RCC 7860 (cell line): ENCODE measurements at regions not wholly inside any gene's neighbourhood (a gene's known extent, or its start where the extent isn't known, plus 50 kb on each side); places are given as distances from the start of the nearest gene placed in this dataset.

Source experiments
- DNase-seq: peaks from one replicate; pipeline ENCODE4 v3.0.0-alpha.2; 2015; ENCODE audit warnings: low spot score
- FAIRE-seq: peaks from 2 replicates; lab custom pipeline; 2012; peaks lifted over from hg19 to GRCh38; lab: Jason Lieb, UNC

GRCh38 chr12:107888789-107889188 lies 114.3 kb downstream of the ASCL4 start:
- FAIRE-seq (no peak), DNase-seq (no peak)

- DNase-seq = no peak
- FAIRE-seq = no peak
Measured at GRCh38 chr12:107891967-107892366, 117.5 kb downstream of the ASCL4 start.

DNA sequence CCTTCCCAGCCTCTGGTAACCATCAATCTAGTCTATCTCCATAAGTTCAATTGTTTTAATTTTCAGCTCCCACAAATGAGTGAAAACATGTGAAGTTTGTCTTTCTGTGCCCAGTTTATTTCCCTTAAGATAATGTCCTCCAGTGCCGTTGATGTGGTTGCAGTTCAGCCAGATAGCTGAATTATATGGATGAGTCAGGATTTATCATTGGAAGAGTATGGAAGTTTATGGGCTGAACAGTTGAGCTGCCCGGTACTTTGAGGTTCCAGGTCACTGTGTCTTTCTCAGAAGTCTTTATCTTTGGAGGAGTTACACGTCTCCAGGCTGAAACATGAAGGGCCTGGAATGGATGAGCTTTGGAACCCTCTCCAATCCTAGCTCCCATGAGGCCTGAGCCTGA lies 120.1 kb downstream of the ASCL4 start:
- no peak for FAIRE-seq

DNA sequence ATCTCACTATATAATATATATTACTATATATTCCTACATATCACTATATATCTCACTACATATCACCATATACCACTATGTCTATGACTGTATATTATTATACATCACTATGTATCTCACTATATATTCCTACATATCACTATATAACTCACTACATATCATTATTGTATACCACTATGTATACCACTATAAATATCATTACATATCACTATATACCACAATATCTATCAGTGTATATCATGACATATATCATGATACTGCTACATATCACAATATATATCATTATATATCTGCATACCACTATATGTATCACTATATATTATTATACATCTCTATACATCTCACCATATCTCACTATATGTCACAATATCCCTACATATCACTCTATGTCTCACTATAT lies 121.5 kb downstream of the ASCL4 start:
- no peak for DNase-seq
- no peak for FAIRE-seq

More for the DNA sequence above, 120.1 kb downstream of the ASCL4 start:
- no peak for DNase-seq

GRCh38 chr12:107900588-107900987 lies 126.1 kb downstream of the ASCL4 start:
- FAIRE-seq (no peak), DNase-seq (no peak)

- no peak for DNase-seq
- FAIRE-seq = no peak
Measured at GRCh38 chr12:107903341-107904061, 129.0 kb downstream of the ASCL4 start.

- no peak for FAIRE-seq
- no peak for DNase-seq
Measured at GRCh38 chr12:107906707-107907106, 132.2 kb downstream of the ASCL4 start.

DNA sequence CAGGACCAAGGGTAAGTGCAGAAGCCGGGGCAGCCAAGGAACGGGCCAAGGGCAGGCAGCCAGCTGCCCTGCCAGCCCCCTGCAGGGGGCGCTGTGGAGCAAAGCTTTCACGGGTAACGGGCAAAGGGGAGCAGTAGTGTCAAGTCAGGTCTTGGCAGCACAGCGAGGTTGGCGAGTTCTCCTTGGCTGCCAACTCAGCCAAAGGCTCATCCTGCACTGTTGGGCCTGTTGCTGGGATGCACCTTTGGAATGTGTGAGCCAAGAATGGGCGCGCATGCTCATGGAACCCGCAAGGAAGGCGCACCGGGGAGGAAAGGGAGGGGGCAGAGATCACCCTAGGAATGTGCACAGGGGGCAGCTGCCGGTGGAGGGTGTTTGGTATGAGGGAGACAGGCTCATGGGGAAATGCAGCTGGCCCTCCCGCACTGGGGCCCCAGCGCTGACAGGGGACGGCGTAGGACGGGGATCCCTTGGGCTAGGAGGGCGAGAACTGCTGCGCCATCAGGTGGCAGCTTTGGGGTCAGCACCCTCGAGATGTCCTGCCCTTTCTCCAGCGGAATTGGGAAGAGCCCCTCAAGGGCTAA lies 138.0 kb downstream of the ASCL4 start:
- FAIRE-seq (no peak), DNase-seq (no peak)

- no peak for DNase-seq
- no peak for FAIRE-seq
Measured at GRCh38 chr12:107914460-107914977, 140.0 kb downstream of the ASCL4 start.

DNA sequence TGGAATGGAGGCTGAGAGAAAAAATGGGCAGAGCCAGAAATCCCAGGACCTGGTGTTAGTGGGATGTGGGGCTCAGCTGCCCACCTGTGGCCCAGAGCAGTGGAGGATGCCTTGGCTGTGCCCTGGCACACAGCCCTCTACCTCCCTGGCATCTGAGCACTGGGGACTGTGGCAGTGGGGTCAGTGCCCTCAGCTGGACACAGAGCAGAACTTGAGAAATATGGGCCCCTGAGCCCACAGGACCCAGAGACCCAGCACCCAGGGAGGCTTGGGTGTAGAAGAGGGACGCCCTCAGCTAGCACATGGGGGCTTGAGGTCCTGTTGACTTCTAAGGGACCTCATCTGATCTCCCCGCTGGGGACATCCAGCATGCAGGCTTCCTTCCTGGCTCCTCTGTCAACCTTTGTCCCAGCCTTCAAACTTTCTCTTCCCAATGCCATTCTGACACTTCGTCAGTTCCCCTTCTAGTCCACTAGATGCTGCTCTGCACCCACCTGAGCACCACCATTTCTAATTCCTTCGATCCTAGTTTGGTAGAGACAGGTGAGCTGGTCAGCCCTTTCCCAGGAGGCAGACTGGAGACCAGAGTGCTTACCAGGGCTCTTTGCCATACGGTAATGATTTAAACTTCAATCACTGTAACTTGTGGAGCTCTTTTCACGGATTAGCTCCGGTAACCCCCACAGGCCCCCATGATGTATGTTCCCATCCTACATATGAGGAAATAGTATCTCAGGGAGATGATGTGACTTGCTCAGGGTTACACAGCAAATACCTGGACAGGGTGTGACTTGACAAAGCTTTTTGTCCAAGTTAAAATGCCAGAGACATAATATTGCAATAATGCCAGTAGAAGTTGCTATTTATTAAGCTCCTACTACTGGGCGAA lies 143.7 kb downstream of the ASCL4 start:
- FAIRE-seq (no peak), DNase-seq (no peak)

DNA sequence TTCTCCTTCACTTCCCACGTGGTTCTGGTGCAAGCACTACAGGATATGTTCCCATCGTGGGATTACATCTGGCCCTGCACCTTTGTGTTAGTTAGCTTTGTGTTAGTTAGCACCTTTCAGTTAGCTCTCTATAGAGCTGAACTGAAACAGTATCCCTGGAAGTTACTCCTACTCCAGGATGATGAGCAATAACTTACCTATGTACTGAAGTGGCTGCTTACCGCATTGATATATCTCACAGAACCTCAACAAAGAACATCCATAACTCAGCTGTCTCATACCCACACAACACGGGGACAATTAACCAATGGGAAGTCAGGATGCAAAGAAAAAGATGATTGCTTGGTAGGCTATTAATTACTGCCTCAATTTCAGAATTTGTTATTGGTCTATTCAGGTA lies 146.6 kb downstream of the ASCL4 start:
- FAIRE-seq = no peak
- no peak for DNase-seq

DNA sequence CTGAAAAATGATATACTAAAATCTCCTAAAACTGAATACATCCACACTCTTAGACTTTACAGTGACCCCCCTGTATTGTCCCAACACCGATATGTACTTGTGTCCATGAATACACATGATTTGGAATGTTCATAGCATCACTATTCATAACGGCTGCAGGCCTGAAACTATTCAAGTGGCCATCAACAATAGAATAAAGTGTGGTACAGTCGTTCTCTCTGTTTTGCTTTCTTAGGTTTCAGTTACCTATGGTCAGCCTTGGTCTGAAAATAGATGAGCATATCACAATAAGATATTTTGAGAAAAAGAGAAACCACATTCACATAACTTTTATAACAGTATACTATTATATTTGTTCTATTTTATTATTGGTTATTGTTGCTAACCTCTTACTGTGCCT lies 150.6 kb downstream of the ASCL4 start:
- FAIRE-seq = no peak
- no peak for DNase-seq

DNA sequence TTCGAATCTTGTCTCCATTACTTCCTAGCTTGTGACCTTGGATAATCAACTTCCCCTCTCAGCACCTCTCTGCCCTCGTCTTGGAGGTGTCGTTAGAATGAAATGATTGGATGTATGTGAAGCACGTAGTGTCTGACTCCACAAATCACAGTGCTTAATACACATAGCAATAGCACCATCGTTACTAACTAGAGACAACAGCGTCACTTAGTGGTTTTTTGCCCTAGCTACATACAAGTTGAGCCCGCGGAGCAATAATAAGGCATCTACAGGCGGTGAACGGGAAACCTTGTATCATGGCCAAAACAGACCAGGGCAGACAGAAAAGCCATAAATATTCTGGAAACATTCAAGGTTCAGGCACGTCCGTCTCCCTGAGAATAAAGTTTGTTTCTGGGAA lies 154.9 kb downstream of the ASCL4 start:
- FAIRE-seq = no peak

GRCh38 chr12:107931761-107932160 lies 157.3 kb downstream of the ASCL4 start:
- no peak for FAIRE-seq
- no peak for DNase-seq

More for the DNA sequence above, 154.9 kb downstream of the ASCL4 start:
- DNase-seq = no peak

DNA sequence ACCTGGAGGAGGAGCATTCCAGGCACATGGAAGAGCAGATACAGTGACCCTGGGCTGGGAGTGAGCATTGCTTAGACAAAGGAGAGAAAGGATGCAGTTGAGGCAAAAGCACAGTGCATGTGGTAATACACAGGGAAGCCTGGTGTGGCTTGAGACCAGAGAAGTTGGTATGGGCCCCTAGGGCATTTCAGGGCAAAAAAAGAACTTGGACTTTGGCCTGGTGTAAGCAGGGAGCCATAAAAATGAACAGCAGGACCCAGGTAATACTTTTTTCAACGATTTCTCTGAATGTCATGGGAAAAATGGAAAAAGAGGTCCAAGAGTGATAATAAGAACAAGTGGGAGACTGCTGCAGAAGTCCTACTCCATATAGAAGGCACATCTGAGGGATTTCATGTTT lies 163.9 kb downstream of the ASCL4 start:
- DNase-seq = no peak
- FAIRE-seq = no peak

DNA sequence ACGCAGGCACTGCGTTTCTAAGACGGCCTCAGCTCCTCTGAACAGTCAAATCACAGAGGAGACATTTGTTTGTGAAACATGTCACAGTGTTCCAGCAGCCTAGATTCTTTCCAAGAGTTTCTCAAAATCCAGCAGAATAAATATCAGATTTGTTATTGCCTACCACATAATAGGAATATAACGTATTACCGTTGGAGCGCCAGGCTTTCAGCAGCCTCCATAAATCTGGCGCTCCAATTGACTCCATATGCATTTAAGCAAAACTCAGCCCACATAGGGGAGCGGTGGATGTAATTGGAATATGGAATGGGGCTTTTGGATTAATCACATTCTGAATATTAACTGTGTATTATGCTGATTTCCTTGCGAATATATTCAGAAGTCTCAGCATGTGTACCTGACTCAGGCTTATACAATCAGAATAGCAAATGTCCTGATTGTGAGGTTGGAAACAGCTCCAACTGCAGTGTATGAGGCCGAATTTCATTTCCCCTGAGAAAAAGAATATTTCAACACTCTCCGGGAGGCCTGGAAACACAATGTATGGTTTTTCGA lies 174.0 kb downstream of the ASCL4 start:
- no peak for FAIRE-seq
- DNase-seq = no peak

DNA sequence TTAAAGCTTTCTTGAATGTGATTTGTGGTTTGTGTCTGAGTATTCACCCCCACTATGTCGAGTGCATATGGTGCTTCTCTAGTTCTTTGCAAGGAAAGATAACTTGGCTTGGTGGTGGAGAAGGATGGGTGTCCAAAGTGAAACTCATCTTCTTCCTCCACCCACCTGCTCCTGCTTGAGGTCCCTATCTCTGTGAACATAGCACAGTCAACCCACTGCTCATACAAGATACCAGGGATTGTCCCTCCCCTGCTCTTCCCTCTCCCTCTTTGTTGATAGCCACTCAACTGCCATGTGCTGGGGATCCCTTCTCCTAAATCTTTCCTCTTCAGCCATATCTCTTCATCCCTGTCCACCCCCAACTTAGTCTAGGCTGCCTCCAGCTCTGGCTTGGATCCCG lies 176.5 kb downstream of the ASCL4 start:
- FAIRE-seq (no peak), DNase-seq (no peak)

DNA sequence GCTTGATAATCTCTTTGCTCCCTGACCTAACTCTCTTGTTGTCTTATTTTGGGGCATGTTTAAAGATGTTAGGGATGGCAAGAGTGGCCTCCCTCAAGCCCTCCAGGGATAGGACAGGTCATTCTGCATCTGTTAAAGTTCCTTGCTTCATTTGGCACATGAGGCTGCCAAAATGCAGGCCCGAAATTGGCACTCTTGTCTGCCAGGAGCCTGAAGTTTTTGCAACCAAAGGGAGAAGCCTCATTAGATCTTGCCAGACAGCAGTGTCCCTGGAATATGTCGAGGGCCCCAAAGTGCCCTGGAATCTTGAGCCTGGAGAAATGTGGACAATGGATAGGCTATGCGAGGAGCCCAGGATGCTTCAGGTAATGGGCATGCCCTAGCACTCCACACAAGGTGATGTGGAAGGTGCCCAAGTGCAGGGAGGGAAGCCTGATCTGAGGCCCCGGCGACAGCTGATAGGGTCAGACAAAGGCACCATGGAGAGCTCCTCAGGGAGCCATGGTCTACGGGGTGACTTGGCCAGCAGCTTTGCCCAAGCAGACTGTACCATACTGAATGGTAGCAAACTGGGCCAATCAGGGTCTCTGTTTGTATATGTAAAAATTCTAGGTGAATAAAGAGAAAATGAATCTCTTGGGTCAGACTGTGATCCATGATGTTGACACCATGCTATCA lies 173.0 kb upstream of the WSCD2 start:
- DNase-seq (no peak), FAIRE-seq (no peak)

GRCh38 chr12:107957459-107957858 lies 171.6 kb upstream of the WSCD2 start:
- no peak for DNase-seq
- no peak for FAIRE-seq

DNA sequence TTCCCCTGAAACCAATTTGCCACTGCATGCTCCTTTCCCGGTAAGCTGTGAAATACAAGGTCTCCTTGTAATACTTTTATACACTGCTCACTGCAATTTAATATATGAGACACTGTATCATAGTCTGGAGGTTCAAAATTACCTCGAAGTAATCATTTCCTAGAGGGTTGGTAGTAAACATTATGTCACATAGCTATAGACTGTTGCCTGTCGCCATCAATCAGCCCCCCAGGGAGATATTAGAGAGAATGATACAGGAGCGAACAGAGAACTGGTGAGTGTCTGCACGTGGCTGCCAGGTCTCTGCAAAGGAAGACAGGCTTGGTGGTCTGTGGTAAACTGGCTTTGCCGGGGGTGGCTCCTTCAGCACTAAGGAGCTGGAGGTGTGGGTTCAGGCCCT lies 165.5 kb upstream of the WSCD2 start:
- FAIRE-seq (no peak), DNase-seq (no peak)

DNA sequence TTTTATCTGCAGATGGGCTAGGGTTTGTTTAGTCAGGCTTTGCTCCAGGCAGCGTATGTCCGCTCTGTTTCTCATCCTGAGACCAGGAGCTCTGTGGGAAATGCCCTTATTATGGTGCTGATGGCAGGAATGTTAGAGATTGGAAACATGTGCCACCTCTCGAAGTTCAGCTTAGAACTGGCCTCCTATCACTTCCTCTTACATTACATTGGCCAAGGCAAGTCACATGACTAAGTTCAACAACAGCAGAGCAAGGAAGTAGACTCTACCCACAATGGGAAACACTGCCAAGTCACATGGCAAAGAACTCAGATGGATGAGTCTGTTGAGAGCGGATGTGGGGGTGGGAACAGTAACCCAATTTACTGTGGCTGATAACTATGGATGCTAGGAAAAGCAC lies 161.9 kb upstream of the WSCD2 start:
- DNase-seq (no peak), FAIRE-seq (no peak)
